Stimulated activated naive CD8-positive, alpha-beta T cell treated with anti-CD3 and anti-CD28 coated beads, Interleukin-15, Interleukin-2, amounts not matched to agents 100 U/mL and 50 U/mL, for 24 hours (primary cell): ENCODE measurements at regions not wholly inside any gene's neighbourhood (a gene's known extent, or its start where the extent isn't known, plus 50 kb on each side); places are given as distances from the start of the nearest gene placed in this dataset.
"Not testable (repeated sequence)": the region's sequence is repeated elsewhere in the genome, so short reads cannot be mapped to it uniquely, and the experiment has no call there.

Experiments used
- ATAC-seq: fragments of 150-1000 bp; cut with Tn5 transposase; one replicate; pipeline ENCODE4 v1.10.0; 2021
- DNase-seq: peaks from one replicate; pipeline ENCODE4 v3.0.0; 2021

DNA sequence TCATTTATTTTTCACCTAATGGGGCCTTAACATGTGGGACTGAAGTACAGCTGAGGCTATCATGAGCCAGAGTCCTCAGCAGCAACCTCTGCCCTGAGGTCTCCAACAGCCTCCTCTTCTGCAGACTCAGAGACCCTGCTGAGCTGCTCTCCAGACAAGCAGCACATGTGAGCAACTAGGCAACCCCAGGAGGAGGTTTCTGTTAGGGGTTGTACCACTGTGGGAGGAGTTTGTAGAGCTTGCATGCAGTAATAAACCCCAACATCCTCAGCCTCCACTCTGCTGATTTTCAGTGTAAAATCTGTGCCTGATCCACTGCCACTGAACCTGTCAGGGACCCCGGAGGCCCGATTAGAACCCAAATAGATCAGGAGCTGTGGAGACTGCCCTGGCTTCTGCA, 530.0 kb downstream of the RPIA start:
- DNase-seq, ATAC-seq: not testable (repeated sequence)

DNA sequence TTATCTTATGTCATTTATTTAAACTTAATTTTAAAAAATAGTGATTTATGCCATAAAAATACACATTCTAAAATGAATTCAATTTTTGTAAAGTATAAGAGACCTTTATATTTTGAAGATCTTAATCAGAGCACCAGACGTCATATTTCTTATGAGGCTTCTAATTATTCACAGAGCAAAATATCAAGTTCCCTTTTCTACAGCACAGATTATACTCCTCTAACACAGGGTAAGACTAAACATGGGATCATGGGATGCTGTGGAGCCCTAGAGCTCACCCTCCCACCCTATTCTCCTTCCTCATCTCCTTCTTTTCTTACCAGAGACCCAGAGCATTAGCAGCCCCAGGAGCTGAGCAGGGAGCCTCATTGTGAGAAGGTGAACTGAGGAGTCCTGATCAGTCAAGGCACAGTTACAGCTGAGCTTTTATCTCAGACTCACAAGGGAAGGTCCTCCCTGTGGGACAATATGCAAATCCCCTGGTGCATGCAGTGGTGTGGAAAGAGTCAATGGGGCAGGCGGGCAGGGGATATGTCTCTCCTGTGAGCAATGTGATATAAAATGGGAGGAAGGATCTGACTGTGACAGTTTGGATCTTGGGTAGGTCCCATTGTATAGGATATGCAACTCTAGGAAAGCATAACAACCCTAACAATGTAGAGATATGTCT, 530.7 kb downstream of the RPIA start:
- DNase-seq, ATAC-seq: not testable (repeated sequence)

DNA sequence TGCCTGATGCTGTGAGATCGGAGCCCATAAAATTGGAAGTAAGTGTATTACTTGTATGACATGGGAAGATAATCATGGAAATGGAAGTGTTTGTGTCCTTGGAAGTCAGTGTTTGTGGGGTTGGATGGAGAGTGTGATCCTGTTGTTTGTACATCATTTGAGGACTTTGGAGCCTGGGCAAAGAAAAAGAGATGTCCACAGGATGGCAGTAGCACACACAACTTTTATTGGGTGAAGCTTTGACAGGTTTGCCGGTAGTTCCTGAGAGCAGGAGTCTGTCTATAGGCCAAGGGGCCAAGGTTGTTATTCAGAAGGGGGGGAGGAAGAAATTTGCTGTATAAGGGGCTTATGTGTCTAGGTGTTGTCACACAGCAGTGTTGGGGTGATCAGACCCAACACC, 533.3 kb downstream of the RPIA start:
- not testable (repeated sequence) for ATAC-seq, DNase-seq

DNA sequence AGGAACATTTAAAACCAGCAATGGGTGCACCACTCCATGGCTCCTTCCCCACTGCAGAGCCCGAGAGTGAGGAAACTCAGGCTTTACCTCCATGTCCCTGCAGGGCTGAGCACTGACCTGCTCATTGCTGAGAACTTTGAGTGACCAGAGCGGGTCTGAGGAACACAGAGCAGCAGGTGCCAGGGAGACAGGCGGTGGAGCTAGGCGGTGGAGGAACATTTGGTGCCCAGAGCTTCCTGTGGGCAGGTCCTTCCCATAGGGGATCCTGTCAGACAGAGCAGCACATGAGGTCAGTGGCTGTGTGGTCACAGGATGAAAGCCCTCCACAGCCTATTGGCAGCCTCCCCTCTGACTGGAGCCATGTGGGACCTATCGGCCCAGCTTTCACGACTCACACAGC, 538.5 kb downstream of the RPIA start:
- not testable (repeated sequence) for DNase-seq

DNA sequence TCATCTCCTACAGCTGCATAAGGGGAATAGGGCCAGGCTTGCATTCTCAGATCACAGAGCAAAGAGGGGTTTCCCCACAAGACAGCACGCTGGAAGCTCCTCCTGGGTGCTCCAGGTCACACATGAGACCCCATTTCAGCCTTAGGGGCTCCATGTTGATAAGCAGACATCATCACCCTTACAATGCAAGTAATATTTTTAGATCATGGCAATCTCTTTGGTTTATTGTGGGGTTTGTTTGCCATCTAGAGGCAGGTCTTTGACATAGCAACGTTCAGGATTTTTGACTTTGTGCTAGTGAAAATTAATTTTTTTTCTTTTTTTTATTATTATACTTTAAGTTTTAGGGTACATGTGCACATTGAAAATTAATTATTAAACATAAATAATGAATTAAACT, 539.8 kb downstream of the RPIA start:
- not testable (repeated sequence) for ATAC-seq, DNase-seq

More for the DNA sequence above, 538.5 kb downstream of the RPIA start:
- not testable (repeated sequence) for ATAC-seq

DNA sequence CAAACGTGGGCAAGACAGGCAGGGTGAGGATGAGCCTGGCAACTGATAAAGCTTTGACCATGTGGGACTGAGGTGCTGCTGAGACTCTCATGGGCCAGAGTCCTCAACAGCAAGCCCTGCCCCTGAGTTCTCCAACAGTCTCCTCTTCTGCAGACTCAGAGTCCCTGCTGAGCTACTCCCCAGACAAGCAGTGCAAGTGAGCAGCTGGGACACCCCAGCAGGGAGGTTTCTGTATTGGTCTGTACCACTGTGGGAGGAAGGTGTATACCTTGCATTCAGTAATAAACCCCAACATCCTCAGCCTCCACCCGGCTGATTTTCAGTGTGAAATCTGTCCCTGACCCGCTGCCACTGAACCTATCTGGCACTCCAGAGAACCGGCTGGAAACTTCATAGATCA, 542.5 kb downstream of the RPIA start:
- DNase-seq, ATAC-seq: not testable (repeated sequence)

DNA sequence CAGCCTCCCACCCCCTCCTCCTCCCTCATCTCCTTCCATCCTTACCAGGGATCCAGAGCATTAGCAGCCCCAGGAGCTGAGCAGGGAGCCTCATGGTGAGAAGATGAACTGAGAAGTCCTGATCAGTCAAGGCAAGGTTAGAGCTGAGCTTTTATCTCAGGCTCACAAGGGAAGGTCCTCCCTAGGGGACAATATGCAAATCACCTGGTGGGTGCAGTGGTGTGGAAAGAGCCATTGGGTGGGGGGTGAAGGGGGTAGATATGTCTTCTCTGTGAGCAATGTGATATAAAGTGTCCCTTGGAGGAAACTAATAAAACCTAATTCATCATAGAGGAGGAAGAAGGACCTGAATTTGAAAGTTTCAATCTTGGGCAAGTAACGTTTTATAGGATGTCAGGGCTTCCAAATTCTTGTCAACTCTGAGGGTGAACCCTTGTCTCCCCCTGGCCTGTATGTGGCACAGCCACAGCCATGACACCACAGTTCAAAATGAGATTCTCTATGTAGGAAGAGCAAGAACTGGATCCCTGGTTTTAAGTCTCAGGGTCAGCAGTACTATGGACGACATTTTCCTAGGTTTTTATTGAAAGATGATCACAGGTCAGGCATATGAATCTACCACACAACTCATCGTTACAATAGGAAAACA, 543.5 kb downstream of the RPIA start:
- not testable (repeated sequence) for DNase-seq, ATAC-seq

DNA sequence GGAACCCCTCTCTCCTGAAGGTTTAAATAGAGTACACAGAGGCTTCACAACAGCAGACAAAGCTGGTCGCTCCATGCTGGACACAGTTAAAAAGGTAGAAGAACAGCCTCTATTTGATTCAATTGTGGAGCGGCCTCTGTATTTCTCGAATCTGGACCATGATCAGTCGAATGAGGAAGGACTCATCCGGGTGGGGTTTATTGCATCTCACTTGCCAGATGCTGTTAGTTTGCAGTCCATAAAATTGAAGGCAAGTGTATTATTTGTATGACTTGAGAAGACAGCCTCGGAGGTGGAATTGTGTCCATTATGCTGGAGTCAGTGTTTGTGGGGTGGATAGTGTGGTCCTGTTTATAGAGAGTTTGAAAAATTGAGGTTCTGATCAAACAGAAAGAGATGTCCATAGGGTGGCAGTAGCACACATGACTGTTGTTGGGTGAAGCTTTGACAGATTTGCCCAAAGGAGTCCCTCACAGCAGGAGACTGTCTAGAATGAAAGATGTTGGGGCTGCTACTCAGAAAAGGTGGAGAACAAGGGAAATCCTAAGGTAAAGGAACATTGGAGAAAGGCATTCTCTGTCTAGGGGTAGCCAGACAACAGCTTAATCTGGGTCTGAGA, 545.5 kb downstream of the RPIA start:
- ATAC-seq, DNase-seq: not testable (repeated sequence)

DNA sequence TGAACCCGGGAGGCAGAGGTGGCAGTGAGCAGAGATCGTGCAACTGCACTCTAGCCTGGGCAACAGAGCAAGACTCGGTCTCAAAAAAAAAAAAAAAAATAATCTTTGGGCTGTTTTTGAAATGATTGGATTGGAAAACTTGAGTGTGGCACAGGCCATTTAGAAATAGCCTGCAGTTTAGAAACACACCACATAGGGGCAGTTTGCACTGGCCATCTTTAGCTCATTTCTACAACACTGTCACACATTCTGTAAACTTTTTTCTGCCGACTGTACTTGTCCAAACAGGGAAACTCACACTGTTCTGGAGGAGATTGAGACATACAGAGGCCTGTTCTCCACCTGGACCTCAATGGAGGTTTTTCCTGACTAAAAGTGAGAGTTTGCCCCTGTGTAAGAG, 546.3 kb downstream of the RPIA start:
- DNase-seq, ATAC-seq: not testable (repeated sequence)

DNA sequence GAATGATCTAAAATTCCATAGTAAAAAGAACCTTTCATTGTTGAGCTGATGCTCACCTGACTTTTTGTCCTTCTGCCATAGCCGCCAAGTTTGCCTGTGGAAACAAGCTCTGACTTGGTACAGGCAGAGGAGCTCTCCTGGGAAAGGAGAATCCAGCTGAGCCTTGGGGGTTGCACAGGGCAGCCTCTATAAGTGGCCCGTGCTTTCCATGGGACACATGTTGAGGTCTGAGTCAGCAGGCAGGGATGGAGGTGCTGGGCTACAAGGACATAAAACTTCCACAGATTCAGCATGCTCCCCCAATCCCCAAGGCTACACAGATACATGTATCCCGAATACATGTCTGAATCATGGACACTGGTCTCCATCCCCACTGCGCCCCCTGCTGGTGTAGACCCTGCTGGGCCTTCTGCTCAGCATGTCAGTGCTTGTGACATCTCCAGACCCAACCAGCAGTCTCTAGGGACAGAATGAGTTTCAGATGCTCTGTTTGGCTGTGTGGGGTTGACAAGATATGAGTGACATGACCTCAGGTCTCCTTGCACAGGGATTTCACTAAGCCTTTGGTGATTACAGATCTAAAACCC, 551.7 kb downstream of the RPIA start:
- ATAC-seq: peak; percentile 59
- not testable (repeated sequence) for DNase-seq

DNA sequence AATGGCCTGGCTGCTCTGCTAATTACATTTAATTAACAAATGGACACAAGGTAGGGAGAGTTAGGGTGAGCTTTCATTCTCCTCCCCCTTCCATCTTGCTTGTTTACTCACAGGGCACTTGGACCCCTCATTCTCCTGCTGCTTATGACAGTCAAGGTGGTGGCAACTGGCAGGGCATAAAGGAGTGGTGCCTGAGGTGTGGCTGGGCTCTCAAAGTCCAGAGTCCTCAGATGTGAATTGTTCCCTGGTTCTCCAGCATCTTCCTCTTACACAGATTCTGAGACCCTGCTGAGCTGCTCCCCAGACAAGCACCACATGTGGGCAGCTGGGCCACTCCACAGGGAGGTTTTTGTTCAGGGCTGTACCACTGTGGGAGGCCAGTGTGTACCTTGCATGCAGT, 552.9 kb downstream of the RPIA start:
- DNase-seq, ATAC-seq: not testable (repeated sequence)

DNA sequence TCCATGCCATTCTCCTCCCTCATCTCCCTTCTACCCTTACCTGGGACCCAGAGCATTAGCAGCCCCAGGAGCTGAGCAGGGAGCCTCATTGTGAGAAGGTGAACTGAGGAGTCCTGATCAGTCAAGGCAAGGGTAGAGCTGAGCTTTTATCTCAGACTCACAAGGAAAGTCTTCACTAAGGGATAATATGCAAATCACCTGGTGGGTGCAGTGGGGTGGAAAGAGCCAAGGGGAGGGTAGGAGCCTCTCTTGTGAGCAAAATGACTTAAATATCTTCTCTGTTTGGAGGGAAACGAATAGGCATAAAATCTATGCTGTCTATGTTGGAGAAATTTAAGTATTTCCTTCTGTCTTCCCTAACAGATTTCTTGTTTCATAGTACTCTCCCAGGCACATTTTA, 554.0 kb downstream of the RPIA start:
- DNase-seq, ATAC-seq: not testable (repeated sequence)

DNA sequence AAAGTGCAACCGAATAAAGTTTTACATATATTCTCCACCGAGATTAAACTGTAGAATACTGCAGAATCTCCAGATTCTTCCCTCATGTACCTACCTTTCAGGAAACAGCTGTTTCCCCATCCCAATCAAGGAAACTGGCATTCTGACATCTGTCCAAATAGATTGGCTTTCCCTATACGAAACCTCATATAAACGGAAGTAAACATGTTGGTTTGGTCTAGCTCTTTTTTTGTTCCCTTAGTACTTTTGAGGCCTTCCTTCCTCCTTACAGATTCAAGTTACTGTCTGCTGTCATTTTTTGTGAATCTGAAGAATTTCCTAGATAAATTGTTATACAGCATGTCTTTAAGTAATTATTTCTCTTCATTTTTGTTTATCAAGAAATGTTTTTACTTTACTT, 554.6 kb downstream of the RPIA start:
- not testable (repeated sequence) for DNase-seq, ATAC-seq

DNA sequence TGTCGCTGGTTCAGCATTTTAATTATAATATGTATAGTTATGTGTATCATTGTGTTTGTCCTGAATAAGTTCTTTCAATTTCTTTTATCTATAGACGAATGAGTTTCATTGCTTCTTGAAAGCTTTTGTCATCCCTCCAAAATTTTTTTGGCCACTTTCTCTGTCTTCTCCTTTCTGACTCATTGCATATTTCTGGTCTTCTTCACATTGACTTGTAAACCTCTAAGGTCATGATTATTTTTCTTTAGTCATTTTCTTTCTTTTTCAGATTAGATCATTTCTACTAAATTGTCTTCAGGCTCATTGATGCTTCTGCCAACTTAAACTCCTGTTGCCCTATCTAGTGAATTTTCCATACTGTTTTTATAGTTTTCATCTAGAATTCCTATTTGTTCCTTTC, 555.1 kb downstream of the RPIA start:
- not testable (repeated sequence) for ATAC-seq, DNase-seq

DNA sequence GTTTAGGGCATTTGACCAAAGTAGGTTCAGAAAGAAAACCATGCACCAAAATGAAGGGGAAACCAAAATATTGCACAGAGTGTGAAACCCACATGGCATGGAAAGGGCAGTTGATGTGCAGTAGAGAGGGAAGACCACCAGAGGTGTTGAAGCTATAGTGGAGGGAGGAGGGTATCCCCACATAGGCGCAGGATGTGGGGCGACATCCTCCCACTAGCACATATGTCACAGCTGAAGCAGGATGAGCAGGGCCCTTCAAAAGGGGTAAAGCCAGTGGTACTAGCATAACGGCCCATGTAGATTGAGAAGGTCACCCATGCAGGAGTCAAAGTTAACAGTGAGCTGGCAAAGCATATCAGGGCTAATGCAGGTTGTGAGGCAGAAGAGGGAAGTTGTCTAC, 563.5 kb downstream of the RPIA start:
- DNase-seq, ATAC-seq: not testable (repeated sequence)

DNA sequence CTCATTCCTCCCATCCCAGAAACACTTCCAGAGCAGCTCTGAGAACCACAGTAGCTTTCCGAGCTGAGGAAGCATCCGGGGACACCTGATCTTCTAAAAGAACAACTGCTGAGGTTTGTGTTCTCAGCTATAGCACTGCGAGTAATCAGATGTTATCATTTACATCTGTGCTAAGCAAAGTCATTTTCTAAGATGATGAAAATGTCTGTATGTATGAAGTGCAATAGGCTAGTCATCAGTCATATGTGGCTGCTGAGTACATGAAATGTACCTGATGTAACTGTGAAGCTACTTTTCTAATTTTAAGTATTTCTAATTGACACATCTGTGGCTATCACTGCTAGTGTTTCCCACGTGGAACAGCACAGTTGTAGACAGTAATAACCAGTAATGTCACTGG, 582.0 kb downstream of the RPIA start:
- DNase-seq, ATAC-seq: not testable (repeated sequence)

DNA sequence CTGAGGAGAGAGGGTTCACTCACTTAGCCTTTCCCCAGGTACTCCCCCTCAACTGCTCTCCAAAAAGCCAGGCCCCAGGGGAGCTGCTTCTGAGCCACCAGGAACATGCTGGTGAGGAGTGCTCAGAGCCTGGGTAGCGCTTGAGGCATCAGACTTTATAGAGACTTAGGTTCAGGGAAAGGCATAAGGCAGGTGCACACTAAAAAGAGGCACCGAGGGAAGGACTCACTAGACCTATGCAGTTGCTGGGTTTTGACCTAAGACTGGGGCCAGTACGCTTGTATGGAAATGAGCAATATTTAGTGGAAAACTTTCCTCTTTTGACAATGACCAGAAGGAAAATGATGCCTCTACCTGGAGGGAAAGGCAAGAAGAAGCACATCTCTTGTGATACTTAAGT, 589.1 kb downstream of the RPIA start:
- ATAC-seq, DNase-seq: not testable (repeated sequence)

DNA sequence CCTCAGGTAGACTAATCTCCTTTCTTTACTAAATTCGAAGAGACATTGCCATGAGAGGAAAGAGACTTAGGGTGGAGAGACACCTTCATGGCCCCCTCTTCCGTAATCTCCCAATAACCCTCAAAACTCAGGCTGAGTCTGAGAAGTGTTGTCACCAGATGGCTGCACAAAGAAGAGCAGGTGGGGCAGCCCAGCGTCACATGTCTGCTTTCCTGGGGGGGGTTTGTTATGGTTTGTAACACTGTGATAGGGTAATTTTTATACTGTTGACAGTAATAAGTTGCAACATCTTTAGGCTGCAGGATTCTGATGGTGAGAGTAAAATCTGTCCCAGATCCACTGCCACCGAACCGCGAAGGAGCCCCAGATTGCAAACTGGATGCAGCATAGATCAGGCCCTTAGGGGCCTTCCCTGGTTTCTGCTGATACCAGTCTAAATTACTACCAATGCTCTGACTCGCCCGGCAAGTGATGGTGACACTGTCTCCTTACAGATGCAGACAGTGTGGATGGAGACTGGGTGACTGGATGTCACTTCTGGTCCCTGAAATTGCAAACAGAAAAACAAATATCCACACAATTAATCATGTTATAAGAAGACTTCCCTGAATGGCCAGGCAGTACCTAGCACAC, 595.1 kb downstream of the RPIA start:
- ATAC-seq: not testable (repeated sequence)

DNA sequence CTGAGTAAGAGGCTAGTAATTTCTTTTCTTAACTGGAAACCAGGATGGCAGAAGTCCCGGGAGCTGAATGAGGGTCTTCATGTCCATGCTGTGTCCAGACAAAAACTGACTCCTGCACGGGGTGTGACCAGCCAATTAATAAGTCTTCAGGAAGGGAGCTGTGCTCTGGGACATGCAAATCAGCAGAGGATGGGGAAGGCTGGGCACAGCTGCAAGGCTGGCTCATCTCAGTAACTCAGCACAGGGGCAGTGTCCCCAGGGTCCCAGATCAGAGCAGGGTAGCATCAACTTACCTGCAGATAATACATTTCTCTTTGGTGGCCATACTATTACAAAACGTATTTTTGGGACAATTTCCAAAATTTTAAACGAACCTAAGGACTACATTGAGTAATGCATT, 595.6 kb downstream of the RPIA start:
- ATAC-seq: not testable (repeated sequence)

More for the DNA sequence above, 595.1 kb downstream of the RPIA start:
- DNase-seq: not testable (repeated sequence)

DNA sequence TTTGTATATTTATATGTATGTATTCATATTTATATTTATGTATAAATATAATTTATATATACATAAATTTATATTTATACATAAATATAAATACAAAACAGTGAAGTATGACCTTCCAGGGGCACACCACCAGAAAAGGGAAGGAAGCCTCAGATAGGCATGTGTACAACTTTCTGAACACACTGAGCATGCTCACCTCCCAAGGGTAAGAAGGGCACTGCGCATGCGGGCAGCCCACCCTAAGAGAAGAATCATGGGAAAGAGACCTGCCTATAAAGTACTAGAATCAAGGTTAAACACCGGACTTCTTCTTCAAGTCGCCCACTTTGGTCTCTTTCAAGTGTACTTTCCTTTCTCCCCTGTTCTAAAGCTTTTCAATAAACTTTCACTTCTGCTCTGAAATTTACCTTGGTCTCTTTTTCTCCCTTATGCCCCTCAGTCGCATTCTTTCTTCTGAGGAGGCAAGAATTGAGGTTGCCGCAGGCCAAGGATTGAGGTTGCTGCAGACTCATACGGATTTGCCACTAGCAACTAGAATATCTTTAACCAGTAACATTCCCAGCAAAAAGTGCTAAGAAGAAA, 600.3 kb downstream of the RPIA start:
- not testable (repeated sequence) for DNase-seq, ATAC-seq

More for the DNA sequence above, 595.6 kb downstream of the RPIA start:
- DNase-seq: not testable (repeated sequence)

DNA sequence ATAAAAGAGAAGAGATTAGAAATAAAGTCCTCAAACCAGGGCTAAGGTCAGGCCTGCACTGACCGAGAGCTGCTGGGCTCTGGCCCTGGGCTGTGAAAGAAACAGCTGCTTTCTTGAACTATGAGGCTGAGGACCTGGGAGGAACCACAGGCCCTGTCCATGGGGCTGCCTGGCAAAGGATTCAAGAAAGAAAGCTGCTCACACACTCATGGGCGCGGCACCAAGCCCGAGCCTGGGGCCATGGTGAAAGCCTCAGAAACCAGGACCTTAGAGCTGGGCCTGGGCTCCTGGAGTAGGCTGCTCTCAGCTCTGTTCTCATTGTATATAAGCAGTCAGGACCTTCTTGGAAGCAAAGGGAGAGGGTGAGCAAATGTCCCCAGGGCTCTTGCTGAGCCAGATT, 601.9 kb downstream of the RPIA start:
- not testable (repeated sequence) for DNase-seq, ATAC-seq
